Stimulated activated CD4-positive, alpha-beta T cell treated with anti-CD3 and anti-CD28 coated beads, Interleukin-15, amount 100 ng/mL, for 1 hour (primary cell): ENCODE measurements at regions not wholly inside any gene's neighbourhood (a gene's known extent, or its start where the extent isn't known, plus 50 kb on each side); places are given as distances from the start of the nearest gene placed in this dataset.
"Not testable (repeated sequence)": the region's sequence is repeated elsewhere in the genome, so short reads cannot be mapped to it uniquely, and the experiment has no call there.

Experiments used
- DNase-seq, 2 donors: peaks; one replicate each; pipeline ENCODE4 v3.0.0-alpha.2; 2020; ENCODE audit warnings: low read depth in 1 of 2, low spot score in 1 of 2

GRCh38 chr5:133857595-133858313, 110.7 kb downstream of the C5orf15 start:
- not testable (repeated sequence) for DNase-seq

DNA sequence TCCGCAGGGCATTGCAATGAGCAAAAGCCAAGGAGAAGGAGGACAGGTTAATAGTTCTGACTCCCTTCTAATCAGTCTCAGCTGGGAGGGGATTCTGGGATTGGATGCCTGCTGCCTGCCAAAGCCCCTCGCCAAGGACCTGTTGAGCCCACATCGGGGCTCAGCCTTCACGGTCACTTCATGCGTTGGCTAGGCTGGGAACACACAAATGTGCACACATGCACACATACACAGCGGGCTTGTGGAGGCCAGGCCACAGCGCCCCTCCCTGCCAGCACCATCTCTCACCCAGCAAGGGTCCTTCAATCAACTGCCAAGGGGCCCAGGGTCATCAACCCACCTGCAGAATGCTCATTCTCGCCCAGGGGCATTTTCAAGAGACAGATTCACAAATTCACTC, 113.9 kb downstream of the C5orf15 start:
- DNase-seq = no peak

GRCh38 chr5:133853646-133854365, 114.6 kb downstream of the C5orf15 start:
- no peak for DNase-seq

GRCh38 chr5:133851521-133851920, 116.9 kb downstream of the C5orf15 start:
- DNase-seq = no peak

DNA sequence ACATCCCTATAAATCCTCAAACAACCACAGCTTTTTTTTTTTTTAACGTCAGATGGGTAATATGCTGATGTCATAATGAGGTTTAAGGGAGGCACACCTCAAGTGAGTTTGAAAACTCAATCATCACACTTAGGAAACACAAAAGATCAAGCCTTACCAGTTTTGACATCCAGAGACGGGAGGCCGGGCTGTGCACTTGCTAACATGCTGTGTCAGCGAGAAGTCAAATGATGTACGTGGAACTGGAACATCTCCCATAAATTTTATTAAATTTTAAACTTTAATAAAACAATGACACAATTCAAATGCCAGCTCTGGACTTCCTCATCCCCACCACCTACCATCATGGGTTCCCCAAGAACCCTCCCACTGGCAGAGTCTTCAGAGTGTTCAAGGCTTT, 117.6 kb downstream of the C5orf15 start:
- no peak for DNase-seq

DNA sequence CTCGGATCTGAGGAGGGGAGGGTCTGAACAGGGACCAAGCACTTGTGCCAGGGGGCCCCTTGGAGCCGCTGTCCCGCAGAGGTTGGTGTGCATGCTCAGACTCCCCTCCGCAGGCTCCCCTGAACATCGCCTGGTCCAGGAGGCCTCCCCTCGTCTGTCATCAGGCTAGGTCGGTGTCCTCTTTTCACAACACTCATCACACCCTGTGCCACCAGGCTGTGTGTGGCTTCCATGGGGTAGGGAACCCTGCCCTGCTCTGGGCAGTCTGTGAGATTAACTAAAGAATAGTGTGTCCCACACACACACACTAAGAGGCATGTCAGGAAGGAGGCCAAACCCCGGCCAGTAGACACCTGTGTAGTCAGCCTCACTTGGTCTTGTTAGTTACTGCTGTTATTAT, 119.3 kb downstream of the C5orf15 start:
- DNase-seq = no peak

DNA sequence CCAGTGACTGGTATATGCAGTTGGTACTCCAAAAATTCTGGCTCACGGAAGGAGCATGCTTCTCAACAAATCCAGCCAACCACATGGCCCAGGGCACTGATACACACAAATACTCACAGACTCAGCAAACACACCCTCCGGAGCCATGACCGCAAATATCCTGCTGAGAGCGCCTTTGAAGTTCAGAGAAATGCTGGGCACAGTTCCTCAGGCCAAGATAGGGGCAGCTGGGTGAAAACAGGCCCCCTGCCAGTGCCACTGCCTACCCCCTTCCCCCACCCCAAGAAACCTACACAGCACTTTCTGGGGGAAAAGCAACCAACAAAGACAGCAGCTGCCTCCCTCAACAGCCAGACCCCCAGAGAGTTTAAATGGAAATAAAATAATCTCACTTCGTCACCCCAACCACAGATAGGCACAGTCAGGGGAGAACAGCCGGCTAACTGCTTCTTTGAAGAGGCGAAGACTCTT, 120.0 kb downstream of the C5orf15 start:
- DNase-seq = no peak

- no peak for DNase-seq
These were observed 120.5 kb downstream of the C5orf15 start for GRCh38 chr5:133847886-133848285.

DNA sequence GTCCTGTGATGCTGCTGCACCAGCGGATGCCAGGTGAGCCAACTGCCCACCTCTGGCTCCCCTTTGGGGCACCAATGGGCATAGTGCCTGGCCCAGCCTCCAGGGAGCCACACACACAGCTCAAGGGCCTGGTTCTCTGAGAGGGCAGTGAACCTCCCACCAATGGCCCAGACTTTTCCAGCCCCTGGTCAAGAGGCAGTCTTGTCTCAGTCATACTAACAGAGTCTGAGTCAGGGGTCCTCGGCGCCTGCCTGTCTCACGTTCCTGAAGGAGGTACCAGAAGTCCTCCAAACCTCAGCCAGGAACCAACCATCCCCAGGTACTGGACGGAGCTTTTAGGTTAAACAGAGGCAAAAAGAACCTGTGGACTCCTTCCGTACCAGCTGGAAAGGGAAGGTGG, 121.1 kb downstream of the C5orf15 start:
- DNase-seq = no peak

DNA sequence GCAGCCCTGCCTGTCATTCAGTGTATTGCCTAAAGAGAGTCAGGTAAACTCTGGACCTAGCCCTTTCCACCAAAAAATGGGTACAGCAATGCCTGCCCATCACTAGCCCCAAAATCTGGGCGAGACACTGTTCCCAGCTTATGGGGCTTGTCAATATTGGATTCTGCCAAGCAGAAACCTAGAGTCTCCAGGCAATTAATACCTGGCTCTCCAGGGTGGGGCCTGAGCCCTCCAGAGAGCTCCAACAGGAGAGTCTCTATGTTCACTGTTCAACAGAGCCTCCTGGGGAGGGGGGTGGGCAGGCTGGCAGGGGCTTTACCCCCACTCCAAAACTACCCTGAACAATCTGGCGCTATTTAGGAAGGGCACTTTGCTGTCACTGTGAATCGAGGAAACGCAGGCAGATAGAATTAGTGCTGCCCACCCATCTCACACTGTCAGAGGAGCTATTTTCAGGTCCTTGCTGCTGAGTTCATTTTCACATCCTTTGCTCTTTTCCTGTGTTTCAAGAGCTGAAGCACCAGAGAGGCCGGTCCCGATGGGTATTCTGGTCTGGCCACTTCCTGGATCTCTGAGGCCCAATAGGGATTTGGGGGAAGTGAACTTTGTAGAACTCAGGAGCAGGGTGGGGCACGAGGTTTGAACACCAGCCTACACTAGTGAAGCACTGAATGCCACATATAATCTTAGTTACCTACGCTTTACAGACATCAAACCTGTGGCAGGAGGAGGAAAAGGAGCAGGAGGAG, 121.8 kb downstream of the C5orf15 start:
- DNase-seq = no peak

DNA sequence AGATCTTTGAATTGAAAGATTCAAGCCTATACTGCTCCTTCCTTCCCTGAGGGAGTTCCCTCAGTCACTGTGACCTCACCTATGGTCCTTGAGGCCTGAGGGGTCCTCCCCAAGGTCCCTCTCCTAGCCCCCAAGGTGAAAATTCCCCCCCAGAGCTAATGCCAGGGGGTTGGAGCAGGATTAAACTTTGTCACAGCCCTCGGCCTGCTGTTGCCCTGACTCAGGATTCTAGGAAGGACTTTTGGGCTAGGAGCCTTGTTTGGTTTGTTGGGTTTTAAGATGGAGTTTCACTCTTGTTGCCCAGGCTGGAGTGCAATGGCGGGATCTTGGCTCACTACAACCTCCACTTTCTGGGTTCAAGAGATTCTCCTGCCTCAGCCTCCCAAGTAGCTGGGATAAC, 123.2 kb downstream of the C5orf15 start:
- no peak for DNase-seq

DNA sequence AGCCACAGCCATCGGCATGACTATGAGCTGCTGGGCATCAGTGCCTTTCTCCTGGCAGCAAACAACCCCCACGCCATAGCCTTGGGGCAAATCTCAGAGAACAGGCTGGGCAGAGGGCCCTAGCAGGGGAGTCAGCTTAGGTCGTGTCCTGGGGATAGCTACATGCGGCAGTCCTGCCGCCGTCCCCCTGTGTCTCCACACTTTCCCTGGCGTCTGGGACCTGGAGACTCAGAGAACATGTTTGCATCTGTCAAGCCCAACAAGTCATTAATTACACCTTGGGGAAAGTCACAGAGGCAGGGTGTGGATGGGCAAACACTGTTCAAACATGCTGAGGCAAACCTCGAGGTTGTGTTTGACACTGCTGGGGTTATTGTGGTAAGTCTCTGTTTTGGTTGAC, 123.6 kb downstream of the C5orf15 start:
- no peak for DNase-seq

DNA sequence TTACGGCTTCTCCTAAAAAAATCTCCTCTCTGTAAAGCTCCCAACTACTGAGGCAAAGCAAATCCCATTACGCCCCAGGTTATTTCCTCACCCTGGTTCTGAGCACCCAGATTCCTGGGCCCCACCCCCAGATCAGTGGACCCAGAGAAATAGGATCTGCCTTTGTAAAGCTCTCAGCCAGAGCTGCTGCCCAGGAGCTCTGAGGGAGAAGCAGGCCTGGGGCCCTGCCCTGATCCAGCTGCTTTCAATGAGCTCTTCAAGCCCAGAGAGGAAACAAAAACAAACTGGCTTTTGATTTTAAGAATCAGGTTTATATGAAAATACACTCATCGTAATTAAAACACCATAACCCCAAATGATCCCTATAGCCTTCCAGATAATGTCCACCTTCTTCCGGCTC, 124.5 kb downstream of the C5orf15 start:
- no peak for DNase-seq

DNA sequence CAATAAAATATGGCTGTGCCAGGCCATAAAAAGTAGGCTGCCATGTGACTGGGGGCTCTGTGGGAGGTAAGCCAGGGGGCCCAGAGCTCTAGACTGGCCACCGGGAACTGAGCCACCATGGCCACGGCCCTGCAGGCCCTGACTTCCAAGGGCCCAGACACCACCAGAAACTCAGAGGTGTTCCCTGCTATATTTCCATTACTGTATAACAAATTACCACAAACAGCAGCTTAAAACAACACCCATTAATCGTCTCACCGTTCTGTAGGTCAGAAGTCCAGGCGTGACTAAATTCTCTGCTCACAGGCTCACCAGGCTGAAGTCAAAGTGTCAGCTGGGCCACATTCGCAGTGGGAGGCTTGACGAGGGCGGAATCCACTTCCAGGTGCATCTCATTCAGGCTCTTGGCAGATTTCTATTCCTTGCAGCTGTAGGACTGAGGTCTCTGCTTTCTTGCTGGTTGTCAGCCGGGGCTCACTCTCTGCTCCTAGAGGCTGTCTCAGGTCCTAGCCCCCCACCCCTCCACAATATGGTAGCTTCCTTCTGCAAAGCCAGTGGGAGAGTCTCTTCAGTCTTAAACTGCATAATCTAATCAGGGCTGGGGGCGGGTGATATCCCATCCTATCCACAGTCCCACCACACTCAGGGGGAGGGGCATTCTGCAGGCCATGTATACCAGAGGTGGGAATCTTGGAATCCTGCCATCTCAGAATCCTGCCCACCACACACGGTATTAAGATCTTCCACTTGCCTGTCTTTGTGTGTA, 125.4 kb downstream of the C5orf15 start:
- no peak for DNase-seq

GRCh38 chr5:133841831-133842750, 126.3 kb downstream of the C5orf15 start:
- DNase-seq = no peak

- DNase-seq = no peak
These were observed 128.3 kb downstream of the C5orf15 start for GRCh38 chr5:133840168-133840567.

DNA sequence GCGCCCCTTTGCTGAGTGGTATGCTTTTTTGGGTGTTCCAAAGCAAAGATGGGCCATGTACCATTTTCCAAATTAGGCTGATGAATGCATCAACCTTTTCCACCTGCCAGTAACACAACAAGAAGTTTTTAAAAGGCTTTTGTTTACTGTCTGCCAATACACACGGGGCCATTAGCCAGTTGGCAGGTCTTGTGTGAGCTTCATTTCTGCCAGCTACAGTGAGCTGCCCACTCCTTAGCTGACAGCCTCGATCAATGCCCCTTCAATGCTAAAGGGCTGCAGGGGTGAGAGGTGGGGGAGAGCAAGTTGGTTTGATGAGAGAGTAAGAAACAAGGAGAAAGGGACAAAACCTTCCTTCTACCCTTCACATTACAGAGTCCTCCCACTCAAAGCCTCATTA, 128.7 kb downstream of the C5orf15 start:
- no peak for DNase-seq

DNA sequence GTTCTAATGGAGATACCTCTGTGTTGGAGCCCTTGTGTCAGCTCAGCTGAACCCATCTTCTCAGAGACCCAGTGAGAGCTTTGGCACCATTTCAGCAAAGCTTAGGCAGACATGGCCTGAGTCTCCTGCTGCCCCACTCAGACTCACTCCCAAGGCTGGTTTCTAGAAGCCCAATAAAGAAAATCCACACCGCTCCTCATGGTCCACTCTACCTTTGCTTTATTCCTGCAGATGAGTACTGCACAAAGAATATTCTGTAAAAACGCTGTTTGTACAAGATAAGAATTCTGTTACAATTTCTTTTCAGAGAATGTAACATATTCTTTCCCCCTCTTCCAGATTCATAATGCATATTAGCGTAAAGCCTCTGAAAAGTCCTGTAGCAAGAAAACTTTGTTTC, 129.3 kb downstream of the C5orf15 start:
- no peak for DNase-seq

GRCh38 chr5:133838286-133838685, 130.1 kb downstream of the C5orf15 start:
- no peak for DNase-seq
